Islet precursor cell (in vitro differentiated cells): ENCODE measurements at regions not wholly inside any gene's neighbourhood (a gene's known extent, or its start where the extent isn't known, plus 50 kb on each side); places are given as distances from the start of the nearest gene placed in this dataset.
"Not testable (repeated sequence)": the region's sequence is repeated elsewhere in the genome, so short reads cannot be mapped to it uniquely, and the experiment has no call there.

Experiments used
- DNase-seq: peaks from one replicate; pipeline ENCODE4 v3.0.0-alpha.2; 2018

DNA sequence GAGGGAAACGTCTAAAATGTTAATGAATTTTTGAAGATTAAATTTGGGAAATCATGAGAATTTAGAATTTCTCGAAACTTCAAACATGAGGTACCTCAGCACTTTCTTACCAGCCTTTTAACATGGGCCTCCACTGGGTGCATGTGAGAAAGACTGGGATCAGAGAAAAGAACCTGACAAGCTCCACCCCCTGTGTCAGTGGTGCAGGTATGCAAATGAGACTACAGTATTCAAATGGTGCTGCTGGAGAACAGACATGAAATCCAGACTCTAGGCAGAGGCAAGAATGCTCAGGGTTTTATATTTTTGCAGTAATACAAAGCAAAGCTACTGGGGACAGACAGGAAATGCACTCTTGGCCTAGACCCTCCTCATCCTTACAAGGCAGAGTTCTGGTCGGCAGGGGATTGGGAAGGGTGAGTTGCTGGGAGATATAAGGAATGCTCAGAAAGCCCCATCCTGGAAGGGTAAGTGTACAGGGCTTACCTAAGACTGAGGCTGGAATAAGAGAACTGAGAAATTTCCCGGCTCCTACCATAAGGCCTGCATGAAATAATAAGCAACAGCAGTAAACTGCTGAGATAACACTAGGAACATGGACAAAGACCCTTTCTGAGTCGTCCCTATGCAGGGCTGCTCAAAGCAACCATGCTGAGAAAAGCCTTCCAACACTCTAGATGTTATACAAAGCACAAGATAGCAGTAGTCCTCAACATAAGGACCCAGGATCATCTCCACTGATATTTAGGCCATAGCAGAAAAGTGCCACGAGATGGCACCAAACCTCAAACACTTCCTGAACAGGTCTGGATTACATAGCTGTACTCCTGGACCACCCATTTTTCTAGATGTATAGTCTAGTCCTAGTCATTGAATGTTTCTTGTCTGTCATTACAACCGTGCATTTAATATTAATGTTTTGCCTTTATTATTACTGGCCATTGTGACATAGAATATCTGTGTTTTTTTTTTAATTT lies 260.8 kb downstream of the RASSF9 start:
- peak; percentile 82 for DNase-seq

DNA sequence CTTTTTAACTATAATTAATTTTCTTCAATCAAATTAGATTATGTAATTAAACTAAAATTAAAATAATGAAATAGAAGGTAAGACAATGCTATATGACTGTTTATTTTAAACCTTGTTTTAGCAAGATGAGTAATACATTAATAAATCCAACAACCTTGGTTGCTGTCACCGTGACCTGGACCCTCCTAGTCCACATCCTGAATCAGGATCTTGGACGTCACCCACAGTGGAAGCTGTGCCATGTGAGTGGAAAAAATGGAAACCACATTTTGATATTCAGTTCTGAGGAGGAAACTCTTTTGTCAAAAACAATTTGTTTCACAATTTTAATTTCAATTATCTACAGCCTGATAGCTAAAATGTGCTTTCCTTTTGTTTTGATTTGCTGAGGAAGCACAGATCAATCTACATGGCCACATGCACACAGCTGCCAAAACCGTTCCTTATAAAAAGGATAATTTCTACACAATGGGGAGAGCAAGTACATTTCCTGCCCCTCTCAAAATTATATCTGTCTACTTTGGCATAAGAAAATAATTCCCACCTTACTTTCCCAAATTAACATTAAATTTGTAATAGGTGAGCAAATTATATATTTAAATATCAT lies 255.5 kb downstream of the RASSF9 start:
- DNase-seq = no peak

DNA sequence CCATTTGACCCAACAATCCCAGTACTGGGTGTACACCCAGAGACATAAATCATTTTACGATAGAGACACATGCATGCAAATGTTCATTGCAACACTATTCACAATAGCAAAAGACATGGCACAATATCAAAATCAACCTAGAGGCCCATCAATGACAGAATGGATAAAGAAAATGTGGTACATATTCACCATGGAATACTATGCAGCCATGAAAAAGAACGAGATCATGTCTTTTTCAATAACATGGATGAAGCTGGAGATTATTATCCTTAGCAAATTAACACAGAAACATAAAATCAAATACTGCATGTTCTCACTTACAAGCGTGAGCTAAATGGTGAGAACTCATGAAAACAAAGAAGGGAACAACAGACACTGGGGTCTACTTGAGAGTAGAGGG lies 249.1 kb downstream of the RASSF9 start:
- DNase-seq = no peak

DNA sequence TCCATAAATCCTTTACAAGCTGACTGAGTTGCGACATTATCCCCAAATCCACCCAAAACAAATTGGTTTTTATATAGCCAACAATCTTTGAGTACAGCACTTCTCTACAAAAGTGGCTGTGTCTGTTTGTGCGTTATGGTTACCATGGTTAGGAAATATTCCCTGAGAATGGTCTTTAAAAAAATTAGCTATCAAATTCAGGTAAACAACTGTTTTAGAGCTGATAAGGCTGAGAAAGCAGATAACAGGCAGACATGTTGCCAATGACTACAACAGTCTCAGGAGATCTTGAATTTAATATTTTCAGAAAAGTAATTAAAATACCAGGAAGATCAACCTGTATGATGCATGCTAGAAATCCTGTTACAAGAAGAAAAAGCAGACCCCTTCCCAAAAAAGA lies 248.0 kb downstream of the RASSF9 start:
- DNase-seq = no peak

DNA sequence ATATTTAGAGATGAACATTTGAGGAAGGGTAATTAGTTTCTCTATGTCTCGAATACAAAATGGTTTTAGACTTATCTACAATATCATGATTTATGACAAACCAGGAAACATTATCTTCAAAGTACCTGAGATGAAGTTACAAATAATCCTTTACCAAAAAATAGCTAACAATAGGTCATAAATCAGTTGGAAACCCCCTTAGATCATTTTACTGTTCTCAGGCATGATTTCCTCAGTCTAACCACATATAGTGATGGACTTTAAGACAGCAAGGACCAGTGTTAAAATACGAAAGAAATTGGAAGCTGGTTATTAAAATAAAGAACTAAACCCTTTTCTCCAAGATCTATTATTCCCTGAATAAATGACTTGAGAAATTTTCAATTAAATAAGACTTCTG lies 235.4 kb downstream of the RASSF9 start:
- no peak for DNase-seq

DNA sequence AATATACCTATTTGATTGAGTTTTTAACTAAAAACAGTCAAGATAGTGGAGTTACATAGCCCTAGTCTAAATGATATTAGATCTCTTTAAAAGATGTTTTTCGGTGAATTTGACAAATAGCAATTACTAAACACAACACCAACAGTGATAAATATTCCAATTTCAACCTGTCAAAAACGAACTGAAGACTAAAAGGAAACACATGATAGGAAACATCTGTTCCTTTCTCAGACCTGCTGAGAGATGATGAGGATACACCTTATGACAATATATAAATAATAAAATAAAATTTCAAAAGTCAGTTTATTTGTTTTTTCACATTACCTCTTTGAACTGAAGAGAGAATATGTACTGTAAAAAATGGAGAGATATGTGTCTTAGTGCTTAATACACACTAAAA lies 232.7 kb downstream of the RASSF9 start:
- DNase-seq = no peak

DNA sequence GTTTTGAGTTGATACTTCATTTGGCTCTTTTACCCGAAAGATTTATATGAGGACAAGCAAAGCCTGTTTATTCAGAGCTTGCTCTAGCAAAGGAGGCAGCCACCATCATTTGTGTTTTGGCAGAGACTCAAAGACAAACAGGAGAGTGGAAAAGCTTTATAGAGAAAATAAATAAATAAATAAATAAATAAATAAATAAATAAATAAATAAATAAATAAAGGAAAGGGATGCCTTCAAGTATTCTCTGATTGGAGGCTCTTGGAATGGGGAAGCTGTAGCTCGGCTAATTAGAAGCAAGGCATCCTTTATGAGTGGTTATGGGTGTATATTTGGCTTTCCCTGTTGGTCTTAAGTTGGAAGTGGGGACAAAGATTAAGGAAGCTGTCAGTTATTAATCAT lies 229.8 kb downstream of the RASSF9 start:
- no peak for DNase-seq

DNA sequence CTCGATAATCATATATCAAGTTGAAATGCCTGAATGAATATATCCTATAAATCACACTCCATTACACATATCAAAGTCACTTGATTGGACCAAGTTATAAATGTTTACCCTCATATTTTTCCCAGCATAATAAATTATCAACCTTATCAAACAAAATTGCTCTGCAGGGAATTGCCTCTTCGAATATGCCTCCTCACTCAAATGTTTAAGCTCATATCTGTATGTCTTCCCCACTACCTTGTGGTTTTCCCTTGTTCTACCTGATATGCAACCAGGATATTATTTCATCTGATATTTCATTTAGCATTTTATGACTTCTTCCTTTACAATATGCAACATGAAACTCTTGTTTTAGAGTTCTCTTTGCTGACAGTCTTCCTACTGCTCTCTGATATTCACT lies 226.4 kb downstream of the RASSF9 start:
- no peak for DNase-seq

DNA sequence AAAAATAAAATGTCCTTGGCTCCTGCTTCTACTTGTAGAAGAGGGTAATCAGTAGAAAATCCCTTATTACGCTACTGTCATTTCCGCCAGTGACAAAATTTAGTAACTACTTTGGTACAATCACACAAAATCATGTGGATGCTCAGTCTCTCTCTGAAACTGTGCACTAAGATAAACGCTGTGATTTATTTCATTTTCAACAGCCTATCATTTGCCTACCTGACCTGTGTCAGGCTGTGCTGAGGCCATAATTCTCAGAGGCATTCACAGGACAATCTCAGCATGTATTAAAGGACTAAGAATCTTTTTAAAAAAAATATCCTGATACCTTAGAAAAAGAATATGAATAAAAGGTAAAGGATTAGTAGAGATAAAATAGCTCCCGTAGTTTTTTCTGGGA lies 226.0 kb downstream of the RASSF9 start:
- no peak for DNase-seq

DNA sequence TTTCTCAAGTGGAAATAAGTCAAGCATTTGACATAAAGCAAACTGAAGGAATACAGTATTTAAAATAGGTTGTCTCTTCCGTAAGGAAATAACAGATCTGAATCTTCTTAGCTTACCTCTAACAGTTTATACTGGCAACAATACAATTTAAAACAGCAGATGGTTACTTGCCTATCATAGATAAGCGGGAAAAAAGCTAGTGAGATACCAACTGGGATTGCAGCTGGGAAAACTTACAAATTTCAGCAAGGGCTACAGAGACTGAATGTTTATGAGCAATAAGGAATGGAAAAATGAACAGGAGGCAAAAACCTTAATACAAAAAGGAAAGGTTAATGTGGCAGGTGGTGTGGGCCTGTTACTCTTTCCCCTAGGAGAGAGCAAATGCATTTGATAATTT lies 220.0 kb downstream of the RASSF9 start:
- no peak for DNase-seq

DNA sequence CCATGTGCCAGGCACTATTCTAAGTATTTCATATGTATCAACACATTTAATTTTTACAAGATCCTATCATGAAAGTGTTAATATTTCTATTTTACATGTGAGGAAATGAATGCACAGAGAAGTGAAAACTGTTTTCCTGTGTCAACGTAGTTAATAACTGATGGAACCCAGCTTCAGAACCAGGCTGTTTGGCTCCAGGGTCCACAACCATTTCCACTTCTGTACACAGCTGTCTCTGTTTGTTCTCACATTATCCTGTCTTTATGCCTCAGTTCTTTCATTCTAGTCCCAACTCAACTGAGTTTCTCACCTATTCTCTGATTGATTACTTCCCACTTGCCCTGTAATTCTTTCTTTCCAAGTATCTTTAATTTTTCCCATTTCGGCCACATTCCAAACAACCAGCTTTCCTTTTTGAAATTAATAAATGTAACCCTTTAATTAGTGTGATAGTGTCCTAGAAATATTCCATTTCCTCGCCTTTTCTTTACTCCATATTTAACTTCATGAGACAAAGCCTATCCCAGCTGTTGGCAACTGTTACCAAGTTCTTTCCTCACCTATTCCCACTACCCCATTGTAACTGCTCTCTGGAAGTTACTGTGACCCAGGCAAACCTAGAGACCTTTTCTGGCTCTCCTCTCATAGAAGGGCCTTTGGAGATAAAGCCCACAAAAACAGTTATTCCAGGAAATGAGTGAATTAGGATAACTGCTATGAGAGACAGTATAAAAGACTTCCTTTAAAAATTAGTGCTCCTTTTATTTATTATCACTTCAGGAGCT lies 218.7 kb downstream of the RASSF9 start:
- DNase-seq = no peak

DNA sequence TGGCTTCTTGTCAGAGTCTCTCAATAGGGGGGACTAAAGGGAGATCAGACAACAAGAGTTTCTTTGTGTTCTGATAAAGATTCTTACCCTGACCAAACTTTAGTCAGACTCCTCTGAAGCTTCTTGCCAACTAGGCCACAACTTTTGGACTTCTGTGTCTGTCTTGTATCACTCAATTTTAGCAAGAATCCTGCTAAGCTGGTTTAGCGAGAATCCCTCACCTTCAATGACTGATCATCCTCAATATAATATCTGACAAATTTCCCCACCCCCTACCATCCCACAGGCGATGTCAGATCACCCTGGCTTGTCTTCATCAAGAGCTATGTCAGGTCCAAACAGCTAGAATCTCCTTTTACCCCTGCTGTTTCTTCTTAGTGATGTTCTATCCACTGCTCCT lies 215.2 kb downstream of the RASSF9 start:
- peak; percentile 59 for DNase-seq

DNA sequence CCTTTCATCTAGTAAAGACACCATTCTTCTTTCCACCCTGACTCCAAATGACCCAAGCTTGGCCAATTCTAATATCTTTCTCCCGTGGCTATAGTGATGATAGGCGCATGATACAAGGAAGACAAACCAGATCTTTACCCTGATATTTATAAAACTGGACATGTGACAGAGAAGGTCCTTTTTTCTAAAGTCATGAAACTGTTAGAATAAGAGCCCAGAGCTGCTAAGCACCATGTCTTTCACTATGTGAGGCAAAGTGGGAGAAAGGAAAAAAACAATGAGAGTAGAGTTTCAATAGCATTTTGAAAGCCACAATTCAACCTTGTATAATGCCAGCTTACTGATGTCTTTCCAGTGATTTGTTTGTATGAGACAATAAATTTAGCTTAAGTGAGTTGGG lies 212.4 kb downstream of the RASSF9 start:
- DNase-seq = no peak

DNA sequence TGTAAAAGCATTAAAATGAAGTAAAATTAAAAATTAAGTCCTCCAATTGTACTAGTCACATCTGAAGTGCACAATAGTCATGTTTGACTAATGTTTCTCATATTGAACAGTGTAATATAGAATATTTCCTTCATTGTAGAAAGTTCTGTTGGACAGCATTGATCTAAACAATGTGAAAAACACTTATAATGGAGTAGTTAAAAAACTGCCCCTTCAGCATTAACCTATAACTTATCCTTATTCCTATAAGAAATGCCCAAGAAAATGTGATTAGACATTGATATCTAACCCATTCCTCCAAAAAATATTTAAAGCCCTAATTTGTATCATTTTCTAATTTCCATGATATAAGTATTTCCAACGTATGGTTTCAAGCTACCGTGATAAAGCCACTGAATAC lies 210.7 kb downstream of the RASSF9 start:
- DNase-seq = no peak

DNA sequence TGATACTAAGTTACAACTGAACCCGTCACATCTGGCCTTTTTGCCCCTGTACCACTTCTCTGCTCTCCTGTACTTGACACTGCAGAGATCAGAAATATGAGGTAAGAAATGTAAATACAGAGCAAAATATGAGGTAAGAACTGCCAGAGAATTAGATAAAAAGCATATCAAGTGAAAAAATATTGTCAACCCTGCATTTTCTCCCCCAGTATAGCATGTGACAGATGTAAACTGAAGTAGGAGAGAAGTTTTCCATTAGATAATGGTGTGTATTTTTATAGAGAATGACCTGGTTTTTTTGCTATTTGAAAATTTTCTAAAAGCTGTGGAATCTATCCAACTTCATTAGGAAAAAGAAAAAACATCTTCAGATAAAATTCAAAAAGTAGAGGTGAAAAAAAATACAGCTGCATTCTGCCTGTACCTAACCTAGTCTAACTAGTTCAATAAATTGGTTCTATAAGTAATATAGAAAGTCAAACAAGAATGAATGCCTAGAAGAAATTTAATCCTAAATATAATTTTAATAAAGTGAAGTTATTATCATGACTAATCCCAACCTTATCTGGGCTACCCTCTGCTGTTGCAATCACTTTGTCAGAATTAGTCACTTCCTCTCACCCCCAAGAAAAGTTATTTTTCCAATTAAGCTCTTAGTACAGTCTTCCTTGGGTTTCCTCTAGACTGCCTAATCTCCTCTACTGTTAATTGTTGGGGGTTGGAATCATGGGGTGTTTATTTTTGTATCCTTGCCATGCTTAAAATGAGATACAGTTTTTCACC lies 210.0 kb downstream of the RASSF9 start:
- no peak for DNase-seq

DNA sequence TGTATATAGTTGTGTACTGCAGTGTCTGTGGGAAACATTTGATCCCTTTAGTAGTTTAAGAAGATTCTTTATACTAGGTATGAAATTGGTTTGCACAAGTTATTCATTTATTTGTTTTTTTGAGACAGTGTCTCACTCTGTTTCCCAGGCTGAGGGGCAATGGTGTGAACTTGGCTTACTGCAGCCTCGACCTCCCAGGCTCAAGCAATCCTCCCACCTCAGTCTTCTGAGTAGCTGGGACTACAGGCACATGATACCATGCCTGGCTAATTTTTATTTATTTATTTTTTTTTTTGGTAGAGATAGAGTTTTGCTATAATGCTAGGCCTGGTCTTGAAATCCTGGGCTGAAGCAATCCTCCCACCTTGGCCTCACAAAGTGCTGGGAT lies 209.4 kb downstream of the RASSF9 start:
- DNase-seq = no peak

DNA sequence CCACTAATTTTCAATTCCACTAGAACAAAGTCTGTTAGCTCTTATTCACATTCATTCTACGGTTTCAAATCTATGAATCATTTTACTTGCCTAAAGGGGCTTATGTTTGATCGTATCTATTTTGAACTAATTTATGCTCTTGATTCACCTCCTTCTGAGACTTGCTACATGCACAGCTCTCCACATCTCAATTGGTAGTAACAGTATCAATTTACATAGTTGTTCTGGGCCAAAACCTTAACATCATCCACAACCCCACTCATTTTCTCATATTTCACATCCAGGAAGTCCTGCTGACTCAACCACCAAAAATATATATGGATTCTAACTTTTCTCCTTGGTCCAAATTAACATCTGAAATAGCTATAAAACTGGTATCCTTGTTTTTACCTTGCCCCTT lies 208.6 kb downstream of the RASSF9 start:
- no peak for DNase-seq

DNA sequence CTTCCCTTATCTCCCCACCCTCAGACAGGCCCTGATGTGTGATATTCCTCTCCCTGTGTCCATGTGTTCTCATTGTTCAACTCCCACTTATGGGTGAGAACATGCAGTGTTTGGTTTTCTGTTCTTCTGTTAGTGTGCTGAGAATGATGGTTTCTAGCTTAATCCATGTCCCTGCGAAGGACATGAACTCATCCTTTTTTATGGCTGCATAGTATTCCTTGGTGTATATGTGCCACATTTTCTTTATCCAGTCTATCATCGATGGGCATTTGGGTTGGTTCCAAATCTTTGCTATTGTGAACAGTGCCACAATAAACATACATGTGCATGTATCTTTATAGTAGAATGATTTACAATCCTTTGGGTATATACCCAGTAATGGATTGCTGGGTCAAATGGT lies 207.6 kb downstream of the RASSF9 start:
- not testable (repeated sequence) for DNase-seq

DNA sequence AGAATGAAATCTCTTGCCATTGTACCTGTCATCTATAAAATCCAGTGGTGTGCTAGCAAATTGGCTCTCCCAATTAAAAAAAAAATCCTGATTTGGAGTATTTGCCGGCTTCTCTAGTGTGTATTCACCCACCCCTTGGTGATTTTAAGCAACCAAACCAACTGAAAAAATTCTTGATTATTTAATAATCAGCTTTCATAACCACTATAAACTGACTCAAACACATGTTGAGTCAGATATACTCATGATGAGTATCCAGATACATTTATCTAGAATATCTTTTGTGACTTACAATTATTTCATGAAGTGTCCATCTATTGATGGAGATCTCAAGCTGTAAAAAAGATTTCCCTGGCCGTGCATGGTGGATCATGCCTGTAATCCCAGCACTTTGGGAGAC lies 205.4 kb downstream of the RASSF9 start:
- DNase-seq = no peak

DNA sequence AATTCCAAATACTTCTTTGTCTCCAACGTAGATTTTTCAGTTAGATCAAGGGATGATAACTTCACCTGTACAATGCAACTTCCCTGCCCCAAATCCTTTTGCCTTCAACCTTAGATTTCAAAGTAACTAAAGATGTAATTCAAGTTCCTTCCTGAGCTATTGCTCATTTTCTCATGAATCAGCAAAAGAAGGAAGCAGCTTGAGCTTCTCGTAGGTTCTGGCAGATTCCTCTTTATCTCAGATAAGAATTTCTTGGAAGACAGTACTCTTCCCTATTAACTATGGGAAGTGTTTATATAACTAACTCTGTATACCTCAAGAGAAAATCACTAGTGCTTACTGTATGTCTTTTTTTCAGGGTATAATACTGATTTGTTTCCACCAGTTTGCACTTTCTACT lies 203.8 kb downstream of the RASSF9 start:
- no peak for DNase-seq

DNA sequence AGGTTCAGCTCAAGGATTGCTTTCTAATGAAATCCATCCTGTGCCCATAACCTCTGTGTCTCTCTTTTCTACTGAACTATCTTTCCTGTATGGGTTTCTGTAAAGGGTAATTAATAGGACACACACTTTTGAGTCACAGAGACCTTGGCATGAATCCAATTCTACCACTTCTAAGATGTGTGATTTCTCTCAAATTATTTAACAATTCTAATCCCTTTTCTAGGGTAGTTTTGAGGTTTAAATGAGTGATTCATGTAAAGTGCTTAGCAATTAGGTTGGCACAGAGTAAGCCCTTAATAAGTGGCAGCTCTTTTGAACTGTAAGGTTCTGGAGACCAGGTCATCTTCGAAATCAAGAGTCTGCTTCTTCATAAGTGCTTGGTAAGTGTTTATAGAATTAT lies 202.7 kb downstream of the RASSF9 start:
- DNase-seq = no peak

DNA sequence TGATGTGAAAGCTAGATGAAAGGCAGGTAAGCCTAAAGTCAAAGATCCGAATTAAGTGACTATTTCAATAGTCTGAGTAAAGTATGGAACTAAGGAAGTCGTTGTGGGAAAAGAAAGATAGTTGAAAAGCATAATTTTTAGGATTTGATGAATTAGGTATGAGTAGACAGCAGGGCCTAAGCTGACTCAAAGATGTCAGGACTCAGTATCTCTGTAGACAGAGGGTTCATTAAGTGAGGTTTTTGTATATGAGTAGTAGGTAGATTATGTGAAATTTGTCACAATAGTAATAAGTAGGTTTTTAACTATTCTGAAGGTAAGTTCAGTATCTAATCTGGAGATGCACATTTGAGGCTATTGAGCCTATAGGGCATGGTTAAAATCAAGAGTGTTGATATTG lies 196.4 kb downstream of the RASSF9 start:
- DNase-seq = no peak

DNA sequence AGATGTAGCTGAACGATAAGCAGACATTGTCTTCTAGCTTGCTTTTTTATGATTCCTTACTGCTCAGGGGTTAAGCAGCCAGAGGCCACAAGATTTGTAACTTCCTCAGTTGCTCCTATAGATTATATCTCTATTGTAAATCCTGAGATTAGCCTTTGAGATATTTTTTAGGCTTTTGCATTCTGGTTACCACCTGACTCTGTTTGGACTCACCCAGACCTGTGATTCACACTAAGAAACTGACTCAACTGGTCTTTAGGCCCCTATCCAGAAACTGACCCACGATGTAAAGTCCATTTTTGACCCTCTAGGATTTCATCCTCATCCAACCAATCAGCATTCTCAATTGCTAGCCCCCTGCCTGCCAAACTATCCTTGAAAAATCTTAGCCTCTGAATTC lies 194.4 kb downstream of the RASSF9 start:
- no peak for DNase-seq
